ENCODE measurements at regions not wholly inside any gene's neighbourhood (a gene's known extent, or its start where the extent isn't known, plus 50 kb on each side); places are given as distances from the start of the nearest gene placed in this dataset.

DNA sequence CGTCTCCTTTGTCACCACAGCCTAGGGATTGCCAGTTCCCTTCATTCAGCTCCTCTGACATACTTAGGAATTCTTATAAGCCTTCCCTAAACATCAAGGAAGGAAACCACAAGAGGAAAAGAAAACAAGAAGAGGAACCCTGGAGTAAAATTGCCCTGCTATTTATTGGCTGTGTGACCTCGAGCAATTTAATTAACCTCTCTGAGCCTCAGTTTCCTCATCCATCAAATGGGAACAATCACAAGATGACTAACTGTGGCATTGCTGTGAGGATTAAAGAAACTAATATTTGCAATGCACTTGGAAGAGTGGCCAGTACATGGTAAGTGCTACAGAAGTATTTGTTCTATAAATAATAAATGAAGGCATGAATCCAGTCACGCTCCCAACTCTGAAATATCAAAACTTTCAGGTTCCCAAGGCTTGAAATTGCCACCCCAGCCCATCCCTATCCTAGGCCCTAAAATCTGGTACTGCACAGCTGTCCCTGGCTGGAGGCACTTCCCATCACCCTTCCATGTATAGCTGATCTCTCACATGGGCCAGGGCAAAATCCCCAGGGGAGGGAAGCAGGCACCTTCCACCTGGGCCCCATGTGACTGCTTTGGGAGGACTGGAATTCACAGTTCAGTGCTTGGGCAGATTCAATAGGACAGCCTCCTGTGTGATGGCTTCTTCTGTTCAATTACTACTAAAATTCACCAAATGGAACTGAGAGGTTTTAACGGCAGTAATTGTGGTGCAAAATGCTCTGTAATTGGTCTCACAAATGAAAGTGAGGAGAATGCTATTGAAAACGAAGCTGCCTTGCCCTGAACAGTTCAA, 78.0 kb upstream of the MAFB start:
- no peaks in the 10 kb centered on the region for H3K4me1 ChIP-seq
- DNase-seq: no peak
- H3K9me3 ChIP-seq: no peaks in the 10 kb centered on the region
- no peaks in the 10 kb centered on the region for H3K36me3 ChIP-seq
- no peak for TF ChIP-seq CTCF (IDR thresholded peaks at IDR 0.05; ENCODE audit: low read depth, low read length)
- no peak overlapping the region for H3K4me3 ChIP-seq (ENCODE audit: low read depth, low read length)
- H3K27me3 ChIP-seq: 0 out of 2 replicates have a peak, but pooled peaks cover 3% of the 10 kb centered on the region

DNA sequence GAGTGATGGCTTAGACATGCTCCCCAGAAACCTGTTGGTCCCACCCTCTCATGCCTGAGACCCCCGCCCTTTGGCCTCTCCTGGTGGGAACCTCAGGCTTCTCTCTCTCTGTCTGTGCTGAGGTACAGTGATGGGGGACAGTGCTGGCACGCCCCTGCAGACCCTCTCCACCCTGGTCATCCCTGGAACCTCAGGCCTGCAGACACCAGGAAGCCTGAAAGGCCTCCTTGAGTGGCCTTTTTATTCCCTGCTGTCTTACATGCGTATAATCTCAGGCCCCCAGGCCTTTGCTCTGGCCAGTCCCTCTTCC, 78.5 kb upstream of the MAFB start:
- no peak for TF ChIP-seq CTCF (IDR thresholded peaks at IDR 0.05; ENCODE audit: low read depth, low read length)
- H3K27me3 ChIP-seq: 0 out of 2 replicates have a peak, but pooled peaks cover 3% of the 10 kb centered on the region
- no peaks in the 10 kb centered on the region for H3K9me3 ChIP-seq
- no peak overlapping the region for H3K4me3 ChIP-seq (ENCODE audit: low read depth, low read length)
- H3K4me1 ChIP-seq: no peaks in the 10 kb centered on the region
- no peaks in the 10 kb centered on the region for H3K36me3 ChIP-seq
- no peak for DNase-seq

DNA sequence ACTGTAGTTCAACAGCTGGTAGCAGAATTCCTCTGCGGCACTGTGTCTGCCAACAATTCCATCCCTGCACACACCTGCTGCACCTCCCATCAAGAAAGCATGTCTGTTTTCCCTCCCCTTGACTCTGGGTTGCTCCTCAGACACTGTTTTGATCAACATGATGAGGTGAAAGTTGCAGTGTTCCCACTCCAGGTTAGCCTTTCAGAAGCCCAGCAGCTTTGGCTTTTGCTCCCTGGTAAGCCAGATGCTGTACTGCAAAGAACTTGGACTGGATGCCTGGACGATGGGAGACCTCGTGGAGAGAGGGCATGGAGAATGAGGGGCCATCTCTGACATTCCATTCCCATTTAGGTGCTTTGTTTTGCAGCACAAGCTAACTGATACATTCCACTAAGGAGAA, 79.1 kb upstream of the MAFB start:
- no peaks in the 10 kb centered on the region for H3K36me3 ChIP-seq
- H3K4me1 ChIP-seq: no peaks in the 10 kb centered on the region
- no peak for TF ChIP-seq CTCF (IDR thresholded peaks at IDR 0.05; ENCODE audit: low read depth, low read length)
- H3K27me3 ChIP-seq: 0 out of 2 replicates have a peak, but pooled peaks cover 3% of the 10 kb centered on the region
- no peak for DNase-seq
- no peaks in the 10 kb centered on the region for H3K9me3 ChIP-seq
- no peak overlapping the region for H3K4me3 ChIP-seq (ENCODE audit: low read depth, low read length)

- DNase-seq: no peak
- H3K9me3 ChIP-seq: no peaks in the 10 kb centered on the region
- H3K36me3 ChIP-seq: no peaks in the 10 kb centered on the region
- no peaks in the 10 kb centered on the region for H3K27me3 ChIP-seq
- H3K4me3 ChIP-seq (ENCODE audit: low read depth, low read length): no peak overlapping the region
- no peaks in the 10 kb centered on the region for H3K4me1 ChIP-seq
- TF ChIP-seq CTCF (IDR thresholded peaks at IDR 0.05; ENCODE audit: low read depth, low read length): no peak
These were observed 80.7 kb upstream of the MAFB start for GRCh38 chr20:40769677-40770285.

DNA sequence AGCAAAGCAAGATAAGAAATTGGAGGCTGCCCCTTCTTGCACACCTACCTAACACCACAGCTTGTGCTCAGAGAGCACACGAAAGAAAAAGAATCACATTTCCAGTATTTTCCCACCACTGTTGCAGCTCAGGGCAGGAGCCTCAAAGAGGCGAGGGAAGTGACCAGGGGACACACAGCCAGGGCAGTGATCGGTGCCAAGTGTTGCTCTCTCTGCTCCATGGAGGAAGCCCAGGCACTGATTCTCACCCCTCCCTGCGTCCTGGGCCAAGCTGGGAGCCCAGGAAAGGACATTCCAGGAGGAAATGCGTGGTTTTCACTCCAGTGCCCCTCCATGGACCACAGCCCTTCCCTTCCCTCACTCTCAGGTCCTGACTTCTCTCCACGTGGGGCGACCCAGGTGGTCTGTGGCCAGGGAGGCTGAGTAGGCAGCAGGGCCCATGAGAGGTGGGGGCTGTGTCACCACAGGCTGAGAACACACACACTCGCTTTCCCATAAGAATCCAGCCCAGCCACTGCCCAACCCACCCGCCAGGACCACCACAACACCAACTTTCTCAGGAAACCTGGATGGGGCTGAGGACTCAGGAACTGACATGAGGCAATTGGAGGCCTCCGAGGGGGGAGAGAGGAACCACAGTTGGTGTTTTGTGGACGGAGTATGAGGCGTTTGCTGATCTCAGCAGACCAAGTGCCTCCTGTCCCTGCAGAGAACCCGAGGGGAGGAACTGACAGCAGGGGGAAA, 81.7 kb upstream of the MAFB start:
- no peaks in the 10 kb centered on the region for H3K4me1 ChIP-seq
- no peaks in the 10 kb centered on the region for H3K27me3 ChIP-seq
- TF ChIP-seq CTCF (IDR thresholded peaks at IDR 0.05; ENCODE audit: low read depth, low read length): no peak
- no peak for DNase-seq
- no peaks in the 10 kb centered on the region for H3K9me3 ChIP-seq
- no peak overlapping the region for H3K4me3 ChIP-seq (ENCODE audit: low read depth, low read length)
- no peaks in the 10 kb centered on the region for H3K36me3 ChIP-seq

DNA sequence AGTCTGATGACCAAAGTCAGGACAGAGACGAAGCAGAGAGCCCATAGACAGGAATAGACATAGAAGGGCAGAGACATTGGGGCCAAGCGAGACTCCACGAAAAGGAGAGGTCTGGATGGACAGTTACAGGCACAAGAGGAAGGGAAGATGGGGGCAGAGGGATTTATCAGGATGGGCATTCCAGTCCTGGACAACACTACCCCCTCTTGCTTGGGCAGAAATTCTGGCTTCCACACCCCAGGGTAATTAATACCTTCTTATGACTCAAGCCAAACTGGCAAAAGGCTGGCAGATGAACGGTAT, 82.2 kb upstream of the MAFB start:
- no peaks in the 10 kb centered on the region for H3K27me3 ChIP-seq
- H3K4me1 ChIP-seq: no peaks in the 10 kb centered on the region
- no peaks in the 10 kb centered on the region for H3K9me3 ChIP-seq
- no peak for TF ChIP-seq CTCF (IDR thresholded peaks at IDR 0.05; ENCODE audit: low read depth, low read length)
- no peaks in the 10 kb centered on the region for H3K36me3 ChIP-seq
- no peak overlapping the region for H3K4me3 ChIP-seq (ENCODE audit: low read depth, low read length)
- DNase-seq: no peak
